Brain microvascular endothelial cell (primary cell): ENCODE measurements at regions not wholly inside any gene's neighbourhood (a gene's known extent, or its start where the extent isn't known, plus 50 kb on each side); places are given as distances from the start of the nearest gene placed in this dataset.

Experiments used
- DNase-seq: peaks from one replicate; pipeline ENCODE4 v3.0.0-alpha.2; 2020
- H3K27ac ChIP-seq: fragments of 250-450 bp; sonication (Bioruptor Pico); 2 replicates; pipeline ENCODE4 v1.5.1; 2020; ENCODE audit warnings: mild to moderate bottlenecking, moderate library complexity
- H3K27me3 ChIP-seq: fragments of 250-450 bp; sonication (Bioruptor Pico); replicated peaks from 2 replicates; pipeline ENCODE4 v1.5.1; 2020; ENCODE audit warnings: mild to moderate bottlenecking
- H3K36me3 ChIP-seq: fragments of 250-450 bp; sonication (Bioruptor Pico); replicated peaks from 2 replicates; pipeline ENCODE4 v1.5.1; 2020; ENCODE audit warnings: mild to moderate bottlenecking
- H3K4me3 ChIP-seq: 2 replicates; pipeline ENCODE4 v1.5.1; 2011; ENCODE audit warnings: low read depth, mild to moderate bottlenecking, control low read depth, low read length, moderate library complexity
- CTCF ChIP-seq: IDR thresholded peaks from 2 replicates; pipeline ENCODE4 v1.5.1; 2011; ENCODE audit warnings: low read depth, mild to moderate bottlenecking, moderate library complexity, low read length, control low read depth, inconsistent platforms; ENCODE audit errors: missing control alignments
- in situ Hi-C: cut with HindIII; loops from 2 replicates; pipeline ENCODE4 v1.10.0; 2017; ENCODE audit warnings: low sequenced_read_pairs, low pct_ligation_motif_present

- Histone ChIP-seq H3K27me3 (no peaks in the 10 kb centered on the region), H3K27ac (no peak overlapping the region), H3K4me3 (no peak overlapping the region), H3K36me3 (no peaks in the 10 kb centered on the region)
- no peak for TF ChIP-seq CTCF
- no peak for DNase-seq
- in situ Hi-C loops, result no loop called here
These were observed 60.9 kb upstream of the RGS2 start for GRCh38 chr1:192747943-192748342.

GRCh38 chr1:192749349-192749748 lies 59.5 kb upstream of the RGS2 start:
- in situ Hi-C loops, result no loop called here
- Histone ChIP-seq H3K27ac (no peak overlapping the region), H3K4me3 (no peak overlapping the region), H3K36me3 (no peaks in the 10 kb centered on the region), H3K27me3 (no peaks in the 10 kb centered on the region)
- TF ChIP-seq CTCF, result no peak
- DNase-seq, result no peak

- in situ Hi-C loops, result no loop called here
- H3K36me3 ChIP-seq, result no peaks in the 10 kb centered on the region
- no peak overlapping the region for H3K27ac ChIP-seq
- no peaks in the 10 kb centered on the region for H3K27me3 ChIP-seq
- TF ChIP-seq CTCF, result no peak
- H3K4me3 ChIP-seq, result no peak overlapping the region
- DNase-seq, result no peak
These were observed 57.6 kb upstream of the RGS2 start for GRCh38 chr1:192751260-192751659.

- no peaks in the 10 kb centered on the region for H3K27me3 ChIP-seq
- in situ Hi-C loops, result no loop called here
- H3K27ac ChIP-seq, result no peak overlapping the region
- no peaks in the 10 kb centered on the region for H3K36me3 ChIP-seq
- no peak for DNase-seq
- no peak overlapping the region for H3K4me3 ChIP-seq
- no peak for TF ChIP-seq CTCF
These were observed 52.5 kb upstream of the RGS2 start for GRCh38 chr1:192756314-192756713.

GRCh38 chr1:192756847-192757246 lies 52.0 kb upstream of the RGS2 start:
- Histone ChIP-seq H3K4me3 (no peak overlapping the region), H3K27me3 (no peaks in the 10 kb centered on the region), H3K36me3 (no peaks in the 10 kb centered on the region), H3K27ac (no peak overlapping the region)
- no peak for TF ChIP-seq CTCF
- in situ Hi-C loops, result no loop called here
- no peak for DNase-seq

- in situ Hi-C loops, result no loop called here
- Histone ChIP-seq H3K27me3 (no peaks in the 10 kb centered on the region), H3K4me3 (no peak overlapping the region), H3K27ac (no peak overlapping the region), H3K36me3 (no peaks in the 10 kb centered on the region)
- no peak for DNase-seq
- TF ChIP-seq CTCF, result no peak
These were observed 50.3 kb upstream of the RGS2 start for GRCh38 chr1:192758492-192758891.
